ENCODE measurements at regions not wholly inside any gene's neighbourhood (a gene's known extent, or its start where the extent isn't known, plus 50 kb on each side); places are given as distances from the start of the nearest gene placed in this dataset.
"Not testable (repeated sequence)": the region's sequence is repeated elsewhere in the genome, so short reads cannot be mapped to it uniquely, and the experiment has no call there.

DNA sequence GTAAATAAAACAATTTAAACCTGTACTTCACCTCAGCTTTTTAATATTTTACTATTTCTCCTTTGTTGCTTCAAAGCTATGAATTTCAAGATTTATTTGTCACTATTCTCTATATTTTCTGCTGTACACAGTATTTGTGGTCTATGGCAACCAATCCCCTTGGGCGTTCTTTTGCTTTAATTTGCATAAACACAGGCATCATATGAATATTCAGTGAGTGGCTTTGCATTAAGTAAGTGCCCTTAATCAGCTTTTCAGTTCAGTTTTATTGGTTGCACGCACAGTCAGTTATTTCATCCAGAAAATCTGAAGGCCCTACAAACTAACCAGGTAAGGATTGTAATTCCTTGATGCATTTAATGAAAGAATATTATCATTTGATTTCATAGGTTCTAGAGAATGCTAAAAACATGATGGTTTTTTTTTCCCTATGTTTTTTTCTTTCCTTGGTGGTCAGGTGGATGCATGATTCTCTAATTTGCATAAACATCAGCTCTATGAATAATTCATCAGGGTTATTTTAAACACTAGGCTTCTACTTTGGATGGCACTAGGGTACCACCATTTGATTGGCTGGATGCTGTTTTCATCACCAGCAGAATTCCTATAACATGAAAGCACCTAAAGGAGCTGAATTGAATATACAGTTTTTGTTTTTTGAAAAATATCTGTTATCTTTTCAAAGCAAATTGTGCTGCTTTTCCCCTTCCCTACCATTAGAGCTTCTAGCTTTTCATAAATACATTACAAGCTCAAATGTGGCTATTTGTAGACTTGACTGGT, 249.2 kb upstream of the CCNH start:
- no peak for DNase-seq (ENCODE audit: low read depth in 4 of 4, low spot score in 3 of 4)

DNA sequence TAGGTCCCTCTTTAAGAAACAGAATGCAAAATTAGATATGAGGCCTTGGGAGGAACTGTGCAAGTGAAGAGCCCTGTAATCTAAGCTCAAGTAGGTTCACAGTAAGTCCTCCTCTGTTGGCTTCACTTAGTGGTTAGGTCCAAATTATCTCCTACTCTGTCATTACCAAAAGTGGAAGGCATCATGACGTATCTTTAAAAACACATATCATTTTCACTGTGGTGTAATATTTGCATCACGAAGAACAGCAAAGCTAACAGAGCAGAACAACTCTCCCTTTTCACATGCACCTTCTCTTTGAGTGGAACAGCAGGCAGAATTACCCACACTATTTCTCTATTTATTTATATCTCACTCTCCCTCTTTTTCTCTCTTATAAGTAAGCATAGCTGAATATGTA, 240.5 kb upstream of the CCNH start:
- no peak for DNase-seq (ENCODE audit: low read depth in 4 of 4, low spot score in 3 of 4)

DNA sequence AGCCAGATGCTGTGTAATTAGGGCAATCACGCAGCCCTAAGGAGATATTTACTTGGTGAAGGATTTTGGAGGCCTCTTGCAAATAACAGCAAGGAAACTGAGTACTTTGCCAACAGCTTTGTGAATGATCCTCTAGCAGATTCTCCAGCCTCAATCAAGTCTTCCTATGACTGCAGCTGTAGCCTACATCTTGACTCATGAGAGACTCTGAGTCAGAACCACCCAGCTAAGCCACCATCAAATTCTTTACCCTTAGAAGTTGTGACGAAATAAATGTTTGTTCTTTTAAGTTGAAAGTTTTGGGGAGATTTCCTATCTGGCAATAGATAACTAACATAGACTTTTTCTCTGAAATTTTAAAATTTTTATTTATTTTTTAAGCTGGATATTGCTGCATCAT, 237.6 kb upstream of the CCNH start:
- no peak for DNase-seq (ENCODE audit: low read depth in 4 of 4, low spot score in 3 of 4)

DNA sequence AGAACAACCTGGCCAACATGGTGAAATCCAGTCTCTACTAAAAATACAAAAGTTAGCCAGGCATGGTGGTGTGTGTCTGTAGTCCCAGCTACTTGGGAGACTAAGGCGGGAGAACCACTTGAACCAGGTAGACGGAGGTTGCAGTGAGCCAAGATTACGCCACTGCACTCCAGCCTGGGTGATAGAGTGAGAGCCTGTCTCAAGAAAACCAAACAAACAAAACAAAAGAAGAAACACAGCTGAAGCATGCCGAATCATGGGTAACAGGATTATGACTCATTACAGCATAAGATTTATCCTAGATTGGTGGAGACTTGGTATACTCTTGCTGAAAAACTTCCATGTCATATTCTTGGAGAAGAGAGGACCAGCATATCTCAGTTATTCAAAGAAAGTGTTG, 236.7 kb upstream of the CCNH start:
- DNase-seq (ENCODE audit: low read depth in 4 of 4, low spot score in 3 of 4): no peak

DNA sequence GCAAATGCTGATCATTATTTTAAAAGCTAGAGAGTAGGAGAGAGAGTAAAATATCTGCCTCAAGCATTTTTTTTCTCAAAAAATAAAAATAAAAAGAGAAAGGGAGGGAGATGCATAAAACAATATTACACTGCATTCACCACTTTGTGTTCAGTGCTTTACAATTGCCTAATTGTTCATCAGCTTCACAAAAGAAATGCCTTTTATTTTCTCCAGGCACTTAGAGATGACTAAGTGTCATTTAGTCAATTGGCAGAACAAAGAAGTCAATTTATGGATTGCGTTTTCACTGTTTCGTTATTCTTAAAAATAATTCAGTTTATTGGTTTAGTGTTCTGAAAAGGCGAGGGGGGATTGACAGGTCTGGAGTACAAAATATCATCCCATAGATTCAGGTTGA, 232.5 kb upstream of the CCNH start:
- DNase-seq (ENCODE audit: low read depth in 4 of 4, low spot score in 3 of 4): no peak

DNA sequence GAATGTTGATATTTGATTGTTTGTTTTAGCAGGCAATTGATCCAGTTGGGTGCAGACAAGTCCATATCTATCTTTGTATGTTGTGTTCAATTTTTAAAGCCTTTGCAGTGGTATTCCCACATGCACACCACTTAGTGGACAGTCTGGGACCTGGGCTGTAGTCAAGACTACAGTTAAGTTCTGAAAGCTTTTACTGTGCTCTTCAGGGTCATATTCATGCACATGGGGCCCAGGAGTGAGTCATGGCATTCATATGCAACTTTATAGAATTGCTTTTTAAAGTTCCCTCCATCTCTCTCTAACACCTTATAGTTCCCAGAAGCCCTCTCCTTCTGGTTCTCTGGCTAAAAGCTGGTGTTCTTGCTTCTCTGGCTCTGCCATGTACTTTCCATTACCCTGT, 228.2 kb upstream of the CCNH start:
- no peak for DNase-seq (ENCODE audit: low read depth in 4 of 4, low spot score in 3 of 4)

DNA sequence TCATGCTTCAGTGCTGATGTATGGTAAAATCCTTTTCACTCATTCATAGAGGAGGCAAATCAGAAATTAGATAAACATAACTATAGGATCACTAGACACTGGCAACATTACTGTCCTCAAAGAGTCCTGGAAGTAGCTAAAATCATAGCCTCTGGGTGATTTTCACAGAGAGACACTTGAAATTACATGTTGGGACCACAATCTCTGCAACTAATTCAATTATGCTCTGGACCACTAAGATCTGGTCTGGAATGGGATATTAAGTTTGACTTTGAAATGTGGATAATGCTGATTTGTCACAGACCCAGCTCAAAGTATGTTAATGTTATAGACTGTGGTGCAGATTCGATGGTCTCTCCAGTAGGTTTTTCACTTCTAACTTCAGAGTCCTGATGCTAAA, 214.6 kb upstream of the CCNH start:
- no peak for DNase-seq (ENCODE audit: low read depth in 4 of 4, low spot score in 3 of 4)

DNA sequence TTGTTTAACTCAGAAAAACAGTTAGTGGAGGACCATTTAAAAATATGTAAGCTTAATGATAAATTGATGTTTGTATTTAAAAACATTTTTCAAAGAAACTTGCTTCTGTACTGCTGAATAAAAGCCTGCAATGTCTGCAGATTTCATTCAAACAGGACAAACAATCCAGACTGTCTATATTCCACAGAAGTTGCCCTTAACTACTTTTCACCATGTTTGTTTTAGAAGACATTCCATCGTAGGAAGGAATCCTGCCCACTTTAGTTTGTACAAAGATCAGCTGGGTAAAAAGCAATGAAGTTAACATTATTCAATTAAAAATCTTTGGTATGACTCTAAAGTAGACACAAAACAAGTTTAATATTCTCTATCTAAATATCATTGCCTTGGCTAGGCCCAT, 195.7 kb upstream of the CCNH start:
- DNase-seq (ENCODE audit: low read depth in 4 of 4, low spot score in 3 of 4): no peak

DNA sequence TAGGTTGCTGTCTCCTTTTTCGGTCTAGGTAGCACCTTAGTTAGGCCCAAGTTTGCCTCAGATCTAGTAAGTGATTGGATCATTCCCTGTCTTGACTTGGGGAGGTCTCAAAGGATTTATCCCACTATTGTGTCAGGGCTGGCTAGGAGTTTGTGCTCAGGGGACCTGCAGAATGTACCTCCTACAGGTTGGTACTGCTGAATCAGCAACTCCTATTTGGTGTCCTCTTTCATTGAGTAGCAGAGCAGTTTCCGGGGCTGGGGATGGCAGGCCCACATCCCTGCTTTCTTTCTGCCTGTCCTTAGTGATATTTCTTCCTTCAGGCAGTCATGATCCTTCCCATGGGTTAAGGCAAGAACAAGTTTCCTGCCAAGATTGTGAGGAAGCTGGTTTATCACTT, 192.9 kb upstream of the CCNH start:
- no peak for DNase-seq (ENCODE audit: low read depth in 4 of 4, low spot score in 3 of 4)

DNA sequence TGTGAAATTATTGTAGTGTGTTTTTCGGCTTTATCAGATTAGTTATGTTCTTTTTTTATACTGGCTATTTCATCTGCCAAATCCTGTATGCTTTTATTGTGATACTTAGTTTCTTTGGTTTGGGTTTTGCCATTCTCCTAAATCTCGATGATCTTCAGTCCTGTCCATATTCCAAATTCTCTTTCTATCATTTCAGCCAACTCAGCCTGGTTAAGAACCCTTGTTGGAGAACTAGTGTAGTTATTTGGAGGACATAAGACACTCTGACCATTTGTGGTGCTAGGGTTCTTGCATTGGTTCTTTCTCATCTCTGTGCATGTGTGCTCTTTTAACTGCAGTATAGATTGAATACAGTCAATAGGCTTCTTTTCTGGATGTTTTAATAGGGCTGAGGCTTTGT, 187.0 kb upstream of the CCNH start:
- DNase-seq (ENCODE audit: low read depth in 4 of 4, low spot score in 3 of 4): no peak

DNA sequence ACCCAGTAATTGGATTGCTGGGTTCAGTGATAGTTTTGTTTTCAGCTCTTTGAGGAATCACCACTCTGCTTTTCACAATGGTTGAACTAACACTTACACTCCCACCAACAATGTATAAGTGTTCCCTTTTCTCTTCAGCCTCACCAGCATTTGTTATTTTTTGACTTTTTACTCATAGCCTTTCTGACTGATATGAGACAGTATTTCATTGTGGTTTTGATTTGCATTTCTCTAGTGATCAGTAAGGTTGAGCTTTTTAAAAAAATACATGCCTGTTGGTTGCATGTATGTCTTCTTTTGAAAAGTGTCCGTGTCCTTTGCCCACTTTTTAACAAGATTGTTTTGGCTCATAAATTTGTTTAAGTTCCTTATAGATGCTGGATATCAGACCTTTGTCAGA, 185.7 kb upstream of the CCNH start:
- no peak for DNase-seq (ENCODE audit: low read depth in 4 of 4, low spot score in 3 of 4)

DNA sequence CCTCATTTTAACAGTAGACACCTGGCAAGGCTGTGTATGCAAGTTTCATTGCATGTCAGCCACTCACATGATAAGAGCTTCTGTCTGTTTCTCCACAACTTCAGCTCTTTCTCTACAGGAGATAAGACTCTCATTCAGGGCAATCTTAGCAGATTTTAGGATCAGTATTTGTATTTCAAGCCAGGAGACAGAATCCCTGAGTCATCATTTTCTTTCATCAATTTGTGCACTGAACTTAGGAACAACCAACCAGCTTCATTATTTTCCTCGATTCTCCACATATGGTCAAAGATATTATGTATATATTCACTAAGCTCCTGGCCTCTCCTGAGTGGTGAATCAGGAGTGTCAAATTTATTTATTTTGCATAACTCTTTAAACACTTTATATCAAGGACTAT, 181.8 kb upstream of the CCNH start:
- no peak for DNase-seq (ENCODE audit: low read depth in 4 of 4, low spot score in 3 of 4)

DNA sequence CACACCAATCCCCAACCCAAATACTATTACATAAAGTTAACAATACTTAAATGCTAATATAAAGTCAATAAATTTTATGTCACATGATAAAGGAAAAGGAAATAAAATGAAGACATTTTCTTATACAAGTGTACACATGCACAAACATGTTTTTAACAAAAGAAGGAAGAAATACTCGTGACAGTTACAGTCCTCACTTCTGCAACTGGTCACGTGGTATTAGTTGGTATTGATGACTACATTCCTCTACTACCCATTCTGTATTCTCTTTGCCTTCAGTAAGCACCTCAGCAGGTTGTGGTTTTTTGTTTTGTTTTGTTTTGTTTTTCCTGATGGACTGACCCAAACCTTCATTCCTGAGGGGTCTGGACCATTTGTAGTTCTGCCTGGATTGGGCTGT, 176.9 kb upstream of the CCNH start:
- DNase-seq (ENCODE audit: low read depth in 4 of 4, low spot score in 3 of 4): no peak

DNA sequence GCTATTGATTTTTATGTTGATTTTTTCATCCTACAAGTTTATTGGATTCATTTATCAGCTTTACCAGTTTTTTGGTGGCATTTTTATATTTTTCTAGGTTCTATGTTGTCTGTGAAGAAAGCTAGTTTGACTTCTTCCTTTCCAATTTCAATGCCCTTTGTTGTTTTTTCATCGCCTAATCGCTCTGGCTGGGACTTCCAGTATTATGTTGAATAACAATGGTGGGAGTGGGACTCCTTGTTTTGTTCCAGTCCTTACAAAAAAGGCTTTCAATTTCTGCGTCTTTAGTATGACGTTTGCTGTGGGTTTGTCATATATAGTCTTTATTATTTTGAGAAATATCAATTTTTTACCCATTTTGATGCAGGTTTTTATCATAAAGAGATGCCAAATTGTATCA, 175.6 kb upstream of the CCNH start:
- no peak for DNase-seq (ENCODE audit: low read depth in 4 of 4, low spot score in 3 of 4)

DNA sequence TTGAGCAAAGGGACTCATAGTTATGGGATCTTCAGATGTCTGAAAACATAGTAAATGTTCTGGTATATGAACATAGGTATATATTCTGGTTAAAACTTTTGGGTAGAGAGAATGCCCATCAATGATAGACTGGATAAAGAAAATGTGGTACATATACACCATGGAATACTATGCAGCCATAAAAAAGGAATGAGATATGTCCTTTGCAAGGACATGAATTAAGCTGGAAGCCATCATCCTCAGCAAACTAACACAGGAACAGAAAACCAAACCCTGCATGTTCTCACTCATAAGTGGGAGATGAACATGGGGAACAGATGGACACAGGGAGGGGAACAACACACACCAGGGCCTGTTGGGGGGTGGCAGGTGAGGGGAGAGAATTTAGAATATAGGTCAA, 171.0 kb upstream of the CCNH start:
- DNase-seq (ENCODE audit: low read depth in 4 of 4, low spot score in 3 of 4): not testable (repeated sequence)

DNA sequence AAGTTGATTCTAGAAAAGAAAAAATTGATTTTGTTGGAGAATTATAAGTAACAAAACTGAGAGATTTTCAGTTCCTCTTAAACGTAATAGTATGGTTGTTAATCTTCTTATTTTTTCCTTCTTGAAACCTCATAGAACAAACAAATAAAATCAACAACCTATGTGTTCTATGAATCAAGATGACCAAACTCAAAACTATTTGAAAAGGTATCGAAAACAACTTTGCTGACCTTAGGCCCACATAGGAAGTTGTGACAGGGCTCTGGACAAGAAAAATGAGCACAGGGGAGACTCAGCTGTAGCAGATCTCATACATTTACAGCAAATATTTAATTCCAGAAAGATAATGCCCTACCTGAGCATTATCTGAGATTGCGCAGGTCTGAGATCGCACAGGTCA, 169.4 kb upstream of the CCNH start:
- DNase-seq (ENCODE audit: low read depth in 4 of 4, low spot score in 3 of 4): no peak

DNA sequence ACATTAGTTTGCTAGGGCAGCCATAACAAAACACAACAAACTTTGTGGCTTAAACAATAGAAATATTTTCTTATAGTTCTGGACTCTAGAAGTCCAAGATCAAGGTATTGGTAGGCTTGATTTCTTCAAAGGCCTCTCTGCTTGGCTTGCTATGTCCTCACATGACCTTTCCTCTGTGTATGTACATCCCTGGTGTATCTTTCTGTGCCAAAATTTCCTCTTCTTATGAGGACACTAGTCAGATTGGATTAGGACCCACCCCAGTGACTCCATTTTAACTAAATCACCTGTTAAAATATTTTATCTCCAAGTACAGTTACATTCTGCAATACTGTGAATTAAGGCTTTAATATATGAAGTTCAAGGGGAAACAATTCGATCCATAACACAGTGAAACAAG, 168.9 kb upstream of the CCNH start:
- no peak for DNase-seq (ENCODE audit: low read depth in 4 of 4, low spot score in 3 of 4)

DNA sequence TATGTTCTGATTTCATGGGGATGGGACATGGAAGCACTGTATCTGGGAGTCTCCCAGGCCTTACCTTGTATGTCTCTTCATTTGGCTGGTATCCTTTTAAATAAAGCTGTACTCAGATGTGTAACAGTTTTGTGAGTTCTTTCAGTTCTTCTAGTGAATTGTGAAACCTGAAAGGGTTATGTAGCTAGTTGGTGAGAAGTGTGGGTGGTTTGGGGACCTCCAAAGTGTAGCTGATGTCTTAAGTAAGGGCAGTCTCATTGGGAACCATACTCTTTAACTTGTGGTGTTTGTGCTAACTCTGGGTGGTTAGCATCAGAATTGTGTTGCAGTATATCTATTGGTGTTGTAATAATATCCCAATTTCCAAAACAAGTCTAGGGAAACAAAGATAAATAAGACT, 166.9 kb upstream of the CCNH start:
- DNase-seq (ENCODE audit: low read depth in 4 of 4, low spot score in 3 of 4): no peak

DNA sequence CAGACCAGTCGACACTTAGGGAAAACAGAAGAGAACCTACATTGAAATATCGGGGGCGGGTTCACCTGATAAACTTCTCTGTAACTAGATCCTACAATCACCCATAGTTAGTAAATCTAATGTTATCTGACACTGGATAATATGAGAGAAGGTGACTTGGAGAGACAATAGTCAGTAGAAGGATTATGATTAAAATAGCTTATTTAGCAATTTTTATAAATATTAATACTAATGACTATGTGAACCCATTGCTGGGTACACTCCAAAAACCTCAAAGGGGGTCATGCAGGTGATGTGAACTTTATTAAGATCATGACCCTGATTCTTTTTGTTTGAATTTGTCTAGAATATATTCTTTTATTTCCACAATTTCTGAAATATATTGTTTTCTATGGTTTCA, 164.1 kb upstream of the CCNH start:
- no peak for DNase-seq (ENCODE audit: low read depth in 4 of 4, low spot score in 3 of 4)

DNA sequence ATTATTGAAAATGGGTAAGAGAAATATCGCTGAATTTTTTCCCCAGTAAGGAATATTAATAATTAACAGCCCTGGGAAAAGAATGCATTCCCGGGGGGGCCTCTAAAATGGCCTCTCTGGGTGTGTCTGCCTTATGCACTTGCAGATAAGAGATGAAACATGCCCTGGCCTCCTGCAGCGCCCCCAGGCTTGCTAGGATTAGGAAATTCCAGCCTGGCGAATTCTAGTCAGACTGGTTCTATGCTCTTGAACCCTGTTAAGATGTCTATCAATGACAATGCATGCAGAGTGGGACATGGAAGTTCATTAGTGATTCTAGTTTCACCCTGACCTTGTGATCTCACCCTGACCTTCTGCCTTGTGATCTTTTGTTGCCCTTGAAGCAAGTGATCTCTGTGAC, 163.6 kb upstream of the CCNH start:
- not testable (repeated sequence) for DNase-seq (ENCODE audit: low read depth in 4 of 4, low spot score in 3 of 4)

DNA sequence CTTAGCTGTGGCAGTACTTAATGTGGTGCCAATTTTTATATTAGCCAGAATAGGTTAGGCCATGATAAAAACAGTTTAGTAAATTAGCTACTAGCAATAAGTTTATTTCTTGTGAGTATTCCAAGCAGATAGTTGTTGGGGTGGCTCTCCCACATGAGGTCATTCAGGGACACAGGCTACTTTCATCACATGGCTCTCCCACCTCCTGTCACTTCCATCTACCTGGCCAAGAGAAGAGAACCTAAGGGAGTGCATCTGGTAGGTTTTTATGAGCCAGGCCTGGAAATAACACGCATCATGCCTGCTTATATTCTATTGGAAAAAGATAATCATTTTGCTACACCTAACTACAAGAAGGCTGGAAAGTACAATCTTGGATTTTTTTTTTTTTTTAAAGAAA, 161.4 kb upstream of the CCNH start:
- DNase-seq (ENCODE audit: low read depth in 4 of 4, low spot score in 3 of 4): no peak

DNA sequence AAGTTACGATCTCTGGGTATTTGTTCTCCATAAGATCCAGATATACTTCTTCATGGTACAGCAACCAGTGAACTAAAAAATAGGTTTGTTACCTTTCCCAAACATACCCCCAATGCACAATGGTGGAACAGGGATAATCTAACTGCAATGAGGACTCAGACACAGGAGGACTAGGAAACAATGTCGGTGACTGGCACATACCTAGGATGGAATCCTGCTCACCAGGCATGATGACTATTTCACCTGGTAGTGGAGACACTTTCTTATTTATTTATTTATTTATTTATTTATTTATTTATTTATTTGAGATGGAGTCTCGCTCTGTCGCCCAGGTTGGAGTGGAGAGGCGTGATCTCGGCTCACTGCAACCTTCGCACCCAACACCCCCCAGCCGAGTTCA, 159.9 kb upstream of the CCNH start:
- DNase-seq (ENCODE audit: low read depth in 4 of 4, low spot score in 3 of 4): no peak

DNA sequence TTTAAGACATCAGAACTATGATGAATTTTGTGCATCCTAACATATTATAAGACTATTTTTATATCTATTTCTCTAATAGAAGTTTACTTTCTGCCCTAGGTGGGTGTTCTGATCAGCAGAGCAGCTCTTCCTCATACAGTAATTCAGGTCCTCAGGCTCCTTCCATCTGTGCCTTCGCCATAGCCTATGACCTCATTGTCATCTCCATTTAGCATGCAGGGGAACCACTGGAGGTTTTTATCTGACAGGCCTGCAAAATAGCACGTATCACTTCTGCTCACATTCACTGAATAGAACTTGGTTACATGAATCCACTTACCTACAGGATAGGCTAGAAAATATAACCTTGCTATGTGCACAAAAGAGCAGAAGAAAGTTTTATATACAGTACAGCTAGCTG, 159.4 kb upstream of the CCNH start:
- DNase-seq (ENCODE audit: low read depth in 4 of 4, low spot score in 3 of 4): no peak

All from left renal pelvis (tissue), 4 donors.